GM23248 (cell line): ENCODE measurements at regions not wholly inside any gene's neighbourhood (a gene's known extent, or its start where the extent isn't known, plus 50 kb on each side); places are given as distances from the start of the nearest gene placed in this dataset.

Experiments used
- EZH2 ChIP-seq: fragments of 200-600 bp; sonication (generic); IDR thresholded peaks from 2 replicates; pipeline ENCODE4 v1.6.1; 2018; ENCODE audit warnings: antibody characterized with exemption, mild to moderate bottlenecking; ENCODE audit not compliant: insufficient read depth, poor library complexity, severe bottlenecking
- EZH2phosphoT487 ChIP-seq: fragments of 200-600 bp; sonication (generic); IDR thresholded peaks from 2 replicates; pipeline ENCODE4 v1.6.1; 2018; ENCODE audit warnings: antibody characterized with exemption, moderate library complexity, mild to moderate bottlenecking, low read depth; ENCODE audit not compliant: insufficient read depth

DNA sequence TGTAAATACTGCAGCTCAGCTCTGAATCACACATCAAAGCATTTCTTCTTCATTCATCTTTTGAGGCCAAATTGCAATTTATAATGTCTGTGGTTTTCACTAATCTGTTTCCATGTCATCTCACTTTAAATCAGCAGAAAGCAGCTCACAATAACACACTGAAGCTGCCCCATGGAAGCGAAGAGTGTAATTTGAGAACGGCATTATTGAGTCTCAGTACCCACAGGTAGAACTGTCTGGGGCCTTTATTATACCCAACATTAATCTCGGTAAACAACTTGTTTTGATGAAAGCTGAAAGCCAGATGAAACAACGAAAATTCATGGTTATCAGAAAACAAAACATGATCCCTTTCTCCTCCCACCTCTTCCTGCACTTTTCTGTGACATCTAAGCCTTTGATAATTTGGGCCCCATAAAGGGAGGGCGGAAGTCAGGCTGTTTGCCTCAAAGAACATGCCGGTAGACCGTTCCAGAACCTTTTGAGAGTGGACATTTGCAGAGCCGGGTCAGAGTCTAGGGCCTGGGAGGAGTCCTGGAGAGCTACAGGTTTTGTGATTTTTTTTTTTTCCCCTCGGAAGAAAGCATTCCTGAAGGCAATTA, 68.2 kb upstream of the SESN3 start:
- no peak for TF ChIP-seq EZH2phosphoT487
- TF ChIP-seq EZH2, result no peak
